Fibroblast of mammary gland (primary cell): ENCODE measurements at regions not wholly inside any gene's neighbourhood (a gene's known extent, or its start where the extent isn't known, plus 50 kb on each side); places are given as distances from the start of the nearest gene placed in this dataset.

Experiments
- DNase-seq: peaks from one replicate; pipeline ENCODE4 v3.0.0-alpha.2; 2010; ENCODE audit warnings: low read depth
- H3K4me3 ChIP-seq: 2 replicates; pipeline ENCODE4 v1.5.1; 2011; ENCODE audit warnings: low read depth, mild to moderate bottlenecking, low read length, moderate library complexity; ENCODE audit not compliant: control insufficient read depth
- CTCF ChIP-seq: conservative IDR thresholded peaks from 2 replicates; pipeline ENCODE4 v1.5.1; 2011; ENCODE audit warnings: low read depth, low read length, inconsistent platforms; ENCODE audit not compliant: control insufficient read depth, insufficient read depth

DNA sequence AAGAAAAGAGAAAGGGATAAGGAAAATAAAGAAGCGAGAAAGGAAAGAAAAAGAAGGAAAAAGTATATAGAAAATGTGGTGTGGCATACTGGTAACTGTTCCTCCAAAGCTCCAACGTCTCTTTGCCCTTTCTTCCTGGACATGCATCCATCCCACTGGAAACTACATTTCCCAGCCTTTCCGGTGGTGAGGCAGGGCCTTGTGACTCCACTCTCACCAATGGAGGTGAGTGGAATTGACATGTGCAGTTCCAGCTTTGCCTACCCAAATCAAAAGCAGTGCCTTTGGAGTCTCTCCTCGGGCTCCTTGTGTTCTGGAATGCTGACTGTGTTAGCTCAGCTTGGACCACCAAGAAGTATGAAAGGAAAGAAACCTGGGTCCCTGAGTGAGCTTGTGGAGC is 161.2 kb downstream of the KCNA5 start:
- H3K4me3 ChIP-seq: no peak overlapping the region
- no peak for DNase-seq
- TF ChIP-seq CTCF: no peak

GRCh38 chr12:5206401-5207175 is 162.9 kb downstream of the KCNA5 start:
- no peak for DNase-seq
- H3K4me3 ChIP-seq: no peak overlapping the region
- no peak for TF ChIP-seq CTCF

- no peak for DNase-seq
- no peak overlapping the region for H3K4me3 ChIP-seq
Measured at GRCh38 chr12:5210179-5210922, 166.7 kb downstream of the KCNA5 start.

DNA sequence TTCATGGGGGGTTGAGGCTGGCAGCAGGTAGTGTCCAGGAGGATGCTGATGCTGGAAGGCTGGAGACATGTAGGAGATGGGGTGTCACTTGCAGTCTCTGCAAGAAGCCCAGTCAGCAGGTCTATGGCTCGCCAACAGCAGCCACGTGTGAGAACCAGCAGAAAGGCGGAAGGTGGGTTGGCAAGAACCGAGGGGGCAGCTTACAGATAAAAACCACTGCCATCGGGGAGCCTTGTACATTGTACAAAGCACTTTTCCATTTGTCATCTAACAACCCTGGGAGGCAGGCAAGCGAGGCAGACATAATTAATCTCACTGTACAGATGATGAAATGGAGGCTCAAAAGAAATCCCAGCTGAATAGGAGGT is 167.2 kb downstream of the KCNA5 start:
- TF ChIP-seq CTCF: no peak
- DNase-seq: no peak
- no peak overlapping the region for H3K4me3 ChIP-seq

More at GRCh38 chr12:5210179-5210922, 166.7 kb downstream of the KCNA5 start:
- TF ChIP-seq CTCF: no peak

- TF ChIP-seq CTCF: no peak
- no peak for DNase-seq
- H3K4me3 ChIP-seq: no peak overlapping the region
Measured at GRCh38 chr12:5213336-5213735, 169.7 kb downstream of the KCNA5 start.

GRCh38 chr12:5213990-5214389 is 170.3 kb downstream of the KCNA5 start:
- no peak for DNase-seq
- H3K4me3 ChIP-seq: no peak overlapping the region
- no peak for TF ChIP-seq CTCF
